ENCODE measurements at regions not wholly inside any gene's neighbourhood (a gene's known extent, or its start where the extent isn't known, plus 50 kb on each side); places are given as distances from the start of the nearest gene placed in this dataset.

- Histone ChIP-seq H3K36me3 (ENCODE audit: insufficient read depth, low read length) (no peaks in the 10 kb centered on the region), H3K4me1 (ENCODE audit: insufficient read depth, low read length) (no peaks in the 10 kb centered on the region), H3K4me3 (ENCODE audit: low read length) (no peak overlapping the region), H3K9me3 (ENCODE audit: low read length) (no peaks in the 10 kb centered on the region), H3K27me3 (ENCODE audit: insufficient read depth, low read length, poor library complexity, severe bottlenecking) (no peaks in the 10 kb centered on the region), H3K27ac (ENCODE audit: low read depth, low read length) (no peak overlapping the region)
- no peak overlapping the region for H3K27ac Mint-ChIP-seq
- ChIA-PET POLR2A (no interaction called here), CTCF (no interaction called here)
- H3K36me3 Mint-ChIP-seq, result no peaks in the 10 kb centered on the region
- DNase-seq, result no peak
- H3K27me3 Mint-ChIP-seq, result no peaks in the 10 kb centered on the region
- H3K4me1 Mint-ChIP-seq, result no peaks in the 10 kb centered on the region
- peaks cover 0 to 27% (median 2%) of the 10 kb centered on the region in 5 donors for H3K9me3 Mint-ChIP-seq
- H3K4me3 Mint-ChIP-seq, result no peak overlapping the region
Measured at GRCh38 chr5:106523852-106524251, 1146.9 kb downstream of the EFNA5 start.

GRCh38 chr5:106522296-106522695 is 1148.4 kb downstream of the EFNA5 start:
- no peaks in the 10 kb centered on the region for H3K36me3 ChIP-seq (ENCODE audit: insufficient read depth, low read length)
- H3K27me3 Mint-ChIP-seq, result no peaks in the 10 kb centered on the region
- H3K4me1 ChIP-seq (ENCODE audit: insufficient read depth, low read length), result no peaks in the 10 kb centered on the region
- no peaks in the 10 kb centered on the region for H3K4me1 Mint-ChIP-seq
- no peaks in the 10 kb centered on the region for H3K9me3 ChIP-seq (ENCODE audit: low read length)
- H3K4me3 Mint-ChIP-seq, result no peak overlapping the region
- no peaks in the 10 kb centered on the region for H3K27me3 ChIP-seq (ENCODE audit: insufficient read depth, low read length, poor library complexity, severe bottlenecking)
- no peak overlapping the region for H3K4me3 ChIP-seq (ENCODE audit: low read length)
- ChIA-PET POLR2A (no interaction called here), CTCF (no interaction called here)
- DNase-seq, result no peak
- H3K9me3 Mint-ChIP-seq, result peaks cover 0 to 22% (median 2%) of the 10 kb centered on the region in 5 donors
- no peaks in the 10 kb centered on the region for H3K36me3 Mint-ChIP-seq
- H3K27ac ChIP-seq (ENCODE audit: low read depth, low read length), result no peak overlapping the region
- H3K27ac Mint-ChIP-seq, result no peak overlapping the region

GRCh38 chr5:106521701-106522100 is 1149.0 kb downstream of the EFNA5 start:
- Mint-ChIP-seq H3K36me3 (no peaks in the 10 kb centered on the region), H3K4me1 (no peaks in the 10 kb centered on the region), H3K27ac (no peak overlapping the region), H3K27me3 (no peaks in the 10 kb centered on the region), H3K9me3 (peaks cover 0 to 22% (median 2%) of the 10 kb centered on the region in 5 donors), H3K4me3 (no peak overlapping the region)
- CTCF ChIA-PET, result no interaction called here
- POLR2A ChIA-PET, result no interaction called here
- Histone ChIP-seq H3K4me3 (ENCODE audit: low read length) (no peak overlapping the region), H3K36me3 (ENCODE audit: insufficient read depth, low read length) (no peaks in the 10 kb centered on the region), H3K27me3 (ENCODE audit: insufficient read depth, low read length, poor library complexity, severe bottlenecking) (no peaks in the 10 kb centered on the region), H3K27ac (ENCODE audit: low read depth, low read length) (no peak overlapping the region), H3K4me1 (ENCODE audit: insufficient read depth, low read length) (no peaks in the 10 kb centered on the region), H3K9me3 (ENCODE audit: low read length) (no peaks in the 10 kb centered on the region)
- no peak for DNase-seq

GRCh38 chr5:106510321-106510720 is 1160.4 kb downstream of the EFNA5 start:
- Histone ChIP-seq H3K27ac (ENCODE audit: low read depth, low read length) (no peak overlapping the region), H3K4me1 (ENCODE audit: insufficient read depth, low read length) (no peaks in the 10 kb centered on the region), H3K27me3 (ENCODE audit: insufficient read depth, low read length, poor library complexity, severe bottlenecking) (no peaks in the 10 kb centered on the region), H3K36me3 (ENCODE audit: insufficient read depth, low read length) (no peaks in the 10 kb centered on the region), H3K4me3 (ENCODE audit: low read length) (no peak overlapping the region), H3K9me3 (ENCODE audit: low read length) (no peaks in the 10 kb centered on the region)
- ChIA-PET POLR2A (no interaction called here), CTCF (no interaction called here)
- H3K27me3 Mint-ChIP-seq, result no peaks in the 10 kb centered on the region
- no peaks in the 10 kb centered on the region for H3K36me3 Mint-ChIP-seq
- DNase-seq, result no peak
- peaks cover 0 to 10% (median 4%) of the 10 kb centered on the region in 5 donors for H3K9me3 Mint-ChIP-seq
- H3K4me3 Mint-ChIP-seq, result no peak overlapping the region
- no peak overlapping the region for H3K27ac Mint-ChIP-seq
- H3K4me1 Mint-ChIP-seq, result no peaks in the 10 kb centered on the region

GRCh38 chr5:106508894-106509293 is 1161.8 kb downstream of the EFNA5 start:
- Histone ChIP-seq H3K36me3 (ENCODE audit: insufficient read depth, low read length) (no peaks in the 10 kb centered on the region), H3K27ac (ENCODE audit: low read depth, low read length) (no peak overlapping the region), H3K4me3 (ENCODE audit: low read length) (no peak overlapping the region), H3K4me1 (ENCODE audit: insufficient read depth, low read length) (no peaks in the 10 kb centered on the region), H3K9me3 (ENCODE audit: low read length) (no peaks in the 10 kb centered on the region), H3K27me3 (ENCODE audit: insufficient read depth, low read length, poor library complexity, severe bottlenecking) (no peaks in the 10 kb centered on the region)
- ChIA-PET POLR2A (no interaction called here), CTCF (no interaction called here)
- H3K4me3 Mint-ChIP-seq, result no peak overlapping the region
- no peaks in the 10 kb centered on the region for H3K27me3 Mint-ChIP-seq
- H3K9me3 Mint-ChIP-seq, result peaks cover 0 to 10% (median 4%) of the 10 kb centered on the region in 5 donors
- DNase-seq, result no peak
- H3K27ac Mint-ChIP-seq, result no peak overlapping the region
- no peaks in the 10 kb centered on the region for H3K4me1 Mint-ChIP-seq
- no peaks in the 10 kb centered on the region for H3K36me3 Mint-ChIP-seq

- CTCF ChIA-PET, result no interaction called here
- Histone ChIP-seq H3K9me3 (ENCODE audit: low read length) (no peaks in the 10 kb centered on the region), H3K4me1 (ENCODE audit: insufficient read depth, low read length) (no peaks in the 10 kb centered on the region), H3K27me3 (ENCODE audit: insufficient read depth, low read length, poor library complexity, severe bottlenecking) (no peaks in the 10 kb centered on the region), H3K4me3 (ENCODE audit: low read length) (no peak overlapping the region), H3K36me3 (ENCODE audit: insufficient read depth, low read length) (no peaks in the 10 kb centered on the region), H3K27ac (ENCODE audit: low read depth, low read length) (no peak overlapping the region)
- no peak overlapping the region for H3K4me3 Mint-ChIP-seq
- H3K27ac Mint-ChIP-seq, result no peak overlapping the region
- H3K36me3 Mint-ChIP-seq, result no peaks in the 10 kb centered on the region
- POLR2A ChIA-PET, result no interaction called here
- peaks cover 0 to 24% (median 2%) of the 10 kb centered on the region in 5 donors for H3K9me3 Mint-ChIP-seq
- H3K4me1 Mint-ChIP-seq, result no peaks in the 10 kb centered on the region
- H3K27me3 Mint-ChIP-seq, result no peaks in the 10 kb centered on the region
- no peak for DNase-seq
Measured at GRCh38 chr5:106493910-106494309, 1176.8 kb downstream of the EFNA5 start.

GRCh38 chr5:106489004-106489403 is 1181.7 kb downstream of the EFNA5 start:
- no peak overlapping the region for H3K27ac Mint-ChIP-seq
- no peaks in the 10 kb centered on the region for H3K36me3 Mint-ChIP-seq
- H3K36me3 ChIP-seq (ENCODE audit: insufficient read depth, low read length), result no peaks in the 10 kb centered on the region
- POLR2A ChIA-PET, result no interaction called here
- H3K27me3 Mint-ChIP-seq, result no peaks in the 10 kb centered on the region
- peaks cover 0 to 18% (median 4%) of the 10 kb centered on the region in 5 donors for H3K9me3 Mint-ChIP-seq
- H3K4me1 Mint-ChIP-seq, result no peaks in the 10 kb centered on the region
- no peaks in the 10 kb centered on the region for H3K27me3 ChIP-seq (ENCODE audit: insufficient read depth, low read length, poor library complexity, severe bottlenecking)
- no peak overlapping the region for H3K27ac ChIP-seq (ENCODE audit: low read depth, low read length)
- no peaks in the 10 kb centered on the region for H3K9me3 ChIP-seq (ENCODE audit: low read length)
- H3K4me3 ChIP-seq (ENCODE audit: low read length), result no peak overlapping the region
- H3K4me1 ChIP-seq (ENCODE audit: insufficient read depth, low read length), result no peaks in the 10 kb centered on the region
- CTCF ChIA-PET, result no interaction called here
- no peak for DNase-seq
- H3K4me3 Mint-ChIP-seq, result no peak overlapping the region

GRCh38 chr5:106488407-106488806 is 1182.3 kb downstream of the EFNA5 start:
- peaks cover 0 to 21% (median 3%) of the 10 kb centered on the region in 5 donors for H3K9me3 Mint-ChIP-seq
- H3K36me3 ChIP-seq (ENCODE audit: insufficient read depth, low read length), result no peaks in the 10 kb centered on the region
- no peak overlapping the region for H3K4me3 Mint-ChIP-seq
- POLR2A ChIA-PET, result no interaction called here
- H3K4me1 ChIP-seq (ENCODE audit: insufficient read depth, low read length), result no peaks in the 10 kb centered on the region
- H3K27me3 Mint-ChIP-seq, result no peaks in the 10 kb centered on the region
- no peaks in the 10 kb centered on the region for H3K4me1 Mint-ChIP-seq
- CTCF ChIA-PET, result no interaction called here
- no peaks in the 10 kb centered on the region for H3K9me3 ChIP-seq (ENCODE audit: low read length)
- no peaks in the 10 kb centered on the region for H3K27me3 ChIP-seq (ENCODE audit: insufficient read depth, low read length, poor library complexity, severe bottlenecking)
- H3K4me3 ChIP-seq (ENCODE audit: low read length), result no peak overlapping the region
- H3K27ac Mint-ChIP-seq, result no peak overlapping the region
- H3K27ac ChIP-seq (ENCODE audit: low read depth, low read length), result no peak overlapping the region
- no peak for DNase-seq
- H3K36me3 Mint-ChIP-seq, result no peaks in the 10 kb centered on the region

GRCh38 chr5:106481374-106481773 is 1189.4 kb downstream of the EFNA5 start:
- H3K4me3 ChIP-seq (ENCODE audit: low read length), result no peak overlapping the region
- CTCF ChIA-PET, result no interaction called here
- Mint-ChIP-seq H3K4me3 (no peak overlapping the region), H3K4me1 (no peaks in the 10 kb centered on the region), H3K27ac (no peak overlapping the region), H3K36me3 (no peaks in the 10 kb centered on the region), H3K9me3 (peaks cover 0 to 15% (median 3%) of the 10 kb centered on the region in 5 donors), H3K27me3 (no peaks in the 10 kb centered on the region)
- H3K4me1 ChIP-seq (ENCODE audit: insufficient read depth, low read length), result no peaks in the 10 kb centered on the region
- no peaks in the 10 kb centered on the region for H3K36me3 ChIP-seq (ENCODE audit: insufficient read depth, low read length)
- POLR2A ChIA-PET, result no interaction called here
- H3K9me3 ChIP-seq (ENCODE audit: low read length), result no peaks in the 10 kb centered on the region
- H3K27ac ChIP-seq (ENCODE audit: low read depth, low read length), result no peak overlapping the region
- no peak for DNase-seq
- no peaks in the 10 kb centered on the region for H3K27me3 ChIP-seq (ENCODE audit: insufficient read depth, low read length, poor library complexity, severe bottlenecking)

Data from CD8-positive, alpha-beta memory T cell (primary cell).